ENCODE measurements at regions not wholly inside any gene's neighbourhood (a gene's known extent, or its start where the extent isn't known, plus 50 kb on each side); places are given as distances from the start of the nearest gene placed in this dataset.
"Not testable (repeated sequence)": the region's sequence is repeated elsewhere in the genome, so short reads cannot be mapped to it uniquely, and the experiment has no call there.

DNA sequence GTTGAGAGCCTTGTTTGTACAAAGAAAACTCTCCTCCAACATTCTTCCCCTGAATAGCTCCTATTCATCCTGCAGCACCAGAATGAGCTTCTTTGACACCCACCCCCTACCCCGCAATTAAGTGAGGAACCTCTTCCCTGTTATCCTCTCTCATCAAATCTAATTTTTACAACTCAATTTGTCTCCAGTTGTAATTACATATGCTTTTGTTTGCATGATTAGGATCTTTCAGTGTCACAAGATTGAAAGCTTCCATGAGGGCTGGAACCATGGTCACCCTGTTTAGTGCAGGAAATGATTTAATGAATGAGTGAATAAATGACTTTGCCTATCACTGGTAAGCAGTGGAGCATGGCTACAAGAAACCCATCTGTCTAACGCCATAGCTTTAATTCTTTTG is 334.6 kb upstream of the KLHL29 start:
- no peak for ATAC-seq (ENCODE audit: insufficient read depth, low read depth)

DNA sequence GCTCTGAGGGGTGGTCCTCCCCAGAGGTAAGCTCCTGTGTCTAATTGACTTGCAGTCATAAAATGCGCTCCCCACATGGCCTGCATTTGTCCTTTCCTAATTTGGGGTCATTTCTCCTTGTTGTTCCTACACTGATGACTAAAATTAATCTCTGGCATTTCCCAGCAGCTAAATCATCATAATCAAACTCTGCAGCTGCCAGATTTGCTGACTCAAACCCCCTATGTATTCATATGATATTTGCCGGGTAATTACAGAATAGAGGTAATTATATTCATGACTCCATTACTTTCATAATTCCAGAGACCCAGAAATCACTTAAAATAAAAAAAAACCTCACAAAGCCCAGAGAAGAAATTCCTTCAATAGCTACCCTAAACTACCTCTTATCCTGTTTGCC is 331.4 kb upstream of the KLHL29 start:
- DNase-seq (no peak), ATAC-seq (ENCODE audit: insufficient read depth, low read depth) (no peak)
- no peaks in the 10 kb centered on the region for H4K20me1 ChIP-seq (ENCODE audit: insufficient read depth, low read length)
- H3K79me2 ChIP-seq (ENCODE audit: insufficient read depth, low read length) = no peaks in the 10 kb centered on the region
- H3K4me1 ChIP-seq (ENCODE audit: insufficient read depth, low read length) = no peaks in the 10 kb centered on the region
- H3K36me3 ChIP-seq (ENCODE audit: insufficient read depth, low read length) = no peaks in the 10 kb centered on the region
- H3K9ac ChIP-seq (ENCODE audit: low read depth, low read length) = no peak overlapping the region
- H3K9me3 ChIP-seq (ENCODE audit: insufficient read depth, low read length, severe bottlenecking) = no peaks in the 10 kb centered on the region
- no peak overlapping the region for H2AFZ ChIP-seq (ENCODE audit: low read depth, low read length)
- no peak overlapping the region for H3K27ac ChIP-seq (ENCODE audit: low read length)
- no peak overlapping the region for H3K4me3 ChIP-seq (ENCODE audit: low read depth in 1 of 2, low read length in 2 of 2)
- no peak for TF ChIP-seq EZH2 (IDR thresholded peaks at IDR 0.05; ENCODE audit: borderline replicate concordance, low read depth, low read length, severe bottlenecking)
- TF ChIP-seq, protein P1, sequence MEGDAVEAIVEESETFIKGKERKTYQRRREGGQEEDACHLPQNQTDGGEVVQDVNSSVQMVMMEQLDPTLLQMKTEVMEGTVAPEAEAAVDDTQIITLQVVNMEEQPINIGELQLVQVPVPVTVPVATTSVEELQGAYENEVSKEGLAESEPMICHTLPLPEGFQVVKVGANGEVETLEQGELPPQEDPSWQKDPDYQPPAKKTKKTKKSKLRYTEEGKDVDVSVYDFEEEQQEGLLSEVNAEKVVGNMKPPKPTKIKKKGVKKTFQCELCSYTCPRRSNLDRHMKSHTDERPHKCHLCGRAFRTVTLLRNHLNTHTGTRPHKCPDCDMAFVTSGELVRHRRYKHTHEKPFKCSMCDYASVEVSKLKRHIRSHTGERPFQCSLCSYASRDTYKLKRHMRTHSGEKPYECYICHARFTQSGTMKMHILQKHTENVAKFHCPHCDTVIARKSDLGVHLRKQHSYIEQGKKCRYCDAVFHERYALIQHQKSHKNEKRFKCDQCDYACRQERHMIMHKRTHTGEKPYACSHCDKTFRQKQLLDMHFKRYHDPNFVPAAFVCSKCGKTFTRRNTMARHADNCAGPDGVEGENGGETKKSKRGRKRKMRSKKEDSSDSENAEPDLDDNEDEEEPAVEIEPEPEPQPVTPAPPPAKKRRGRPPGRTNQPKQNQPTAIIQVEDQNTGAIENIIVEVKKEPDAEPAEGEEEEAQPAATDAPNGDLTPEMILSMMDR (IDR thresholded peaks at IDR 0.05; ENCODE audit: borderline replicate concordance, extremely low read depth, low read length, poor library complexity, severe bottlenecking) = no peak
- H3K27me3 ChIP-seq (ENCODE audit: insufficient read depth, low read length, poor library complexity) = no peaks in the 10 kb centered on the region
- no peak overlapping the region for H3K4me2 ChIP-seq (ENCODE audit: insufficient read depth, low read length)

More for the DNA sequence above, 334.6 kb upstream of the KLHL29 start:
- Histone ChIP-seq H4K20me1 (ENCODE audit: insufficient read depth, low read length) (no peaks in the 10 kb centered on the region), H3K27me3 (ENCODE audit: insufficient read depth, low read length, poor library complexity) (no peaks in the 10 kb centered on the region), H3K79me2 (ENCODE audit: insufficient read depth, low read length) (no peaks in the 10 kb centered on the region), H3K9me3 (ENCODE audit: insufficient read depth, low read length, severe bottlenecking) (no peaks in the 10 kb centered on the region), H3K36me3 (ENCODE audit: insufficient read depth, low read length) (no peaks in the 10 kb centered on the region), H3K27ac (ENCODE audit: low read length) (no peak overlapping the region), H3K4me2 (ENCODE audit: insufficient read depth, low read length) (no peak overlapping the region), H3K4me3 (ENCODE audit: low read depth in 1 of 2, low read length in 2 of 2) (no peak overlapping the region), H3K9ac (ENCODE audit: low read depth, low read length) (no peak overlapping the region), H2AFZ (ENCODE audit: low read depth, low read length) (no peak overlapping the region), H3K4me1 (ENCODE audit: insufficient read depth, low read length) (no peaks in the 10 kb centered on the region)
- DNase-seq = no peak
- TF ChIP-seq EZH2 (IDR thresholded peaks at IDR 0.05; ENCODE audit: borderline replicate concordance, low read depth, low read length, severe bottlenecking) = no peak
- TF ChIP-seq, protein P1 (IDR thresholded peaks at IDR 0.05; ENCODE audit: borderline replicate concordance, extremely low read depth, low read length, poor library complexity, severe bottlenecking) = no peak

DNA sequence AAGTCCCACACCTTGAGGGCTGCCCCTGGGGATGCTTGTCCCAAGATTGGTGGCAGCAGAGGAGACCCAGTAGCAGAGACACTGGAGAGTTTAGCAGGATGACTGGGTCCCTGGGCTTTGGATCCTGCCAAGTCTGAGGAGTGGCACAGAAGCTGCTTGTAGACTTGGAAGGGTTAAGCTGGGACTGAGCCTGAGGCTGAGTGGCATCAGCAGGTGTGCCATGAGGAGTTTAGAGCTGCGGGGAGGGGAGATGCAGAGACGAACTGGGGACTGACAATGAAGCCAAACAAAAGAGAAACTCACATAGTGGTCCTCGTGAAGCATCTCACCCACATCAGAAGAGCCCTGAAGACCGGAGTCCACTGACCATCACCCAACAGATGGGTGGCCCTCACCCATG is 329.7 kb upstream of the KLHL29 start:
- no peaks in the 10 kb centered on the region for H3K36me3 ChIP-seq (ENCODE audit: insufficient read depth, low read length)
- H3K4me1 ChIP-seq (ENCODE audit: insufficient read depth, low read length) = no peaks in the 10 kb centered on the region
- DNase-seq (no peak), ATAC-seq (ENCODE audit: insufficient read depth, low read depth) (no peak)
- H4K20me1 ChIP-seq (ENCODE audit: insufficient read depth, low read length) = no peaks in the 10 kb centered on the region
- no peak overlapping the region for H3K4me3 ChIP-seq (ENCODE audit: low read depth in 1 of 2, low read length in 2 of 2)
- H3K9ac ChIP-seq (ENCODE audit: low read depth, low read length) = no peak overlapping the region
- H3K9me3 ChIP-seq (ENCODE audit: insufficient read depth, low read length, severe bottlenecking) = no peaks in the 10 kb centered on the region
- no peaks in the 10 kb centered on the region for H3K27me3 ChIP-seq (ENCODE audit: insufficient read depth, low read length, poor library complexity)
- TF ChIP-seq, protein P1 (IDR thresholded peaks at IDR 0.05; ENCODE audit: borderline replicate concordance, extremely low read depth, low read length, poor library complexity, severe bottlenecking) = no peak
- TF ChIP-seq EZH2 (IDR thresholded peaks at IDR 0.05; ENCODE audit: borderline replicate concordance, low read depth, low read length, severe bottlenecking) = no peak
- H3K4me2 ChIP-seq (ENCODE audit: insufficient read depth, low read length) = no peak overlapping the region
- H3K27ac ChIP-seq (ENCODE audit: low read length) = no peak overlapping the region
- H2AFZ ChIP-seq (ENCODE audit: low read depth, low read length) = no peak overlapping the region
- no peaks in the 10 kb centered on the region for H3K79me2 ChIP-seq (ENCODE audit: insufficient read depth, low read length)

DNA sequence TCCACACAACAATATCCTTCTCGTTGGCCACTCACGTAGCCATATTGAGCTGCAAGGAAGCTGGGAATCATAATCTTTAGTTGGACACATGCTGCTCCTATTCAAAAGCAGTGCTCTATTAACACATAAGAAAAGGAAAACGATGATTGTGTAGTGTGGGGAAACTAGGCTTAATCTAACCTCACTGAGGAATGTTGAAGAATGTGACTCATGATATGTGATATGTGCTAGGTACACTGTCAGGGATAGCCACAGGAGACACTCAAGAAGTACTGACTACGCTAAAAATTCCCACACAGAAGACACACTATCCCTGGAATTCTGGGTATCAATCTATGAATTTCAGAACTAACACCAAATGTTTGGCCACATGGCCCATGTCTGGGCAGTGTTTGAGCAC is 328.1 kb upstream of the KLHL29 start:
- not testable (repeated sequence) for H3K79me2 ChIP-seq (ENCODE audit: insufficient read depth, low read length); H3K4me1 ChIP-seq (ENCODE audit: insufficient read depth, low read length); H3K4me2 ChIP-seq (ENCODE audit: insufficient read depth, low read length); H4K20me1 ChIP-seq (ENCODE audit: insufficient read depth, low read length); H3K9ac ChIP-seq (ENCODE audit: low read depth, low read length); H3K27me3 ChIP-seq (ENCODE audit: insufficient read depth, low read length, poor library complexity); ATAC-seq (ENCODE audit: insufficient read depth, low read depth); H3K4me3 ChIP-seq (ENCODE audit: low read depth in 1 of 2, low read length in 2 of 2); DNase-seq; H3K9me3 ChIP-seq (ENCODE audit: insufficient read depth, low read length, severe bottlenecking); H3K27ac ChIP-seq (ENCODE audit: low read length); H3K36me3 ChIP-seq (ENCODE audit: insufficient read depth, low read length); H2AFZ ChIP-seq (ENCODE audit: low read depth, low read length)

Data from DND-41 (cell line).